ENCODE measurements at regions not wholly inside any gene's neighbourhood (a gene's known extent, or its start where the extent isn't known, plus 50 kb on each side); places are given as distances from the start of the nearest gene placed in this dataset.

DNA sequence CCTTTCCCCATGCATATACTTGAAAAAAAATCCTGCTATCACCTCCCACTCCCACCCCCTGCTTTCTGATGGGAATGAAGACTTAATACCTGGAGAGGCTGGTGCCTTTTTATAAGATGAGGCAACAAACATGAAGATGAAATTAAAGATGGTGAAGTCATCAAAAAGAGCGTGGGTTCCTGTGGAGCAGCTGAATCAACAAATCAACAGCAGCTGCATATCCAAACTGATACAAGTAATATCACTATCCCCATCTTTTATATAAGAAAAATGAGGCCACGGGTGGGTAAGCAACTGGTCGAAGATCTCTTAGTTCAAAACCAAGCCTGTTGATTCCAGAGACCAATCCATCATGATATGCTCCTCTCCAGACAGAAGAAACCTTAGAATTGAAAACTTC is 268.5 kb downstream of the ENC1 start:
- no peak for DNase-seq

DNA sequence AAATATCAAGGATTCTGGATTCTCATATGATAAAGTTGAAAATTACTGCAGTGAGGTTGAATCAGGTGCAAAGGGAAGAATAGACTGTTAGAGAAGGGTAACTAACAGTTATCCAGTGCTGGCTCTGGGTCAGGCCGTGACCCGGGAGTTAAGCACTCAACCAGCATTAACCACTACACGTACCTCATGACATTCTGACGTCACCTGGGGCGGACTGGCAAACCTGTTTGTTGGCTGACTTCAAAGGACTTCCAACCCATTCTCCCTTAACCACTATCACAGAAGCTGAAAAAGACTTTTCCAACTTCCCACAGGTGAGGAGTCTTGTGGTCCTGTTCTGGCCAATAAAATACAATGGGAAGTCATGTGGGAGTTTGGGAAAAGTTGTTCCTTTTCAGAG is 268.9 kb downstream of the ENC1 start:
- DNase-seq: no peak

DNA sequence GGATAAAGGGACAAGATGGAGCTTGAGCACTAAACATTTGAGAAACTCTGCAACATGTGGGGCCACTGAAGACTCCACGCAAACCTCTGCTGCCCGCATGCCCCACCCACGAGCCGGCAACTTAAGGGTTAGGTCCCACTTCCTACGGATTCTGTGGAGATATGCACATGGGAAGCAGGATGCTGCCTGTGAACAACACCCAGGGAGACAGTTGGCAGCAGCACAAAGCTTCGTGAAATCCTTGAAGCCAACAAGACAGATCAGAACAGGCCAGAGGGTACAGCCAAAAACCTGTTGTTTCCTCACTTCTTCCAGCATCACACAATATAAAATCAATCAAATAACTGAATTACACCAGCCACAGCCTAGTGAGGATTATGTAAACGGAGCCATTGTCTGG is 270.4 kb downstream of the ENC1 start:
- no peak for DNase-seq

DNA sequence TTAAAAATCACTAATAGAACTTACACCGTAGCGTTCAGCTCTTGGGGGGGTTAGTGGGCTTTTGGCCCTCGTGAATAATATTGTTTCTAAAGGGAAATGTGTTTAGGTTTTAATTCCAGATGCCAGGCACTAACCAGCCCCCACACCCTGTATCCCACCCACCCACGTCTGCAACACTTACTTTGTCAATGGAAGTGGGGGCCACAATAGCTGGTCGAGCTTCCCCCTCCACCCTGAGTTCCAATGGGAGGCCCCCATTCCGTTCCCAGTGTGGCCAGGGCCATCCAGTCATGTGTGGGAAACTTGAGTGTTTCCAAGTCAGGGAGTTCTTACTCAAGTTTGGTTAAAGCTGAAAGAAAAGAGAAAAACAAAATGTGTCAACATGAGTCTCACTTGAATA is 271.4 kb downstream of the ENC1 start:
- DNase-seq: no peak

DNA sequence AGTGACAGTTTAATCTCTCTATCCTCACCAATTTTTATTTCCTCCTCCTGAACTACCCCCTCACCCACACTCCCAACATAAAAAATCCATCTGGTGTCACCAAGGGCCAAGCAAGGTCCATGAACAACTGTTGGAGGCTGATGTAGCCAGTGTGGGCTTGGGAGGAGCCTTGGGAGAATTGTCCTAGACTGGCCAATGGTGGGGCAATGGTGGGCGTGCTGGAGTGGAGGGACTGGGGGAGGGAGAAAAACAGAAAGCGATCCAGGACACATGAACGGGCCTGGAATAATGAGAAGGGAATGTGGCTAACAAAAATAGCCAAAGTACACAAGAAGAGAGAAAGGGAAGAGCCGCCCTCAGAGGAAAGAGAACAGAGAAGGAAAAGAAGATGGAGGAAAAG is 272.6 kb downstream of the ENC1 start:
- no peak for DNase-seq

DNA sequence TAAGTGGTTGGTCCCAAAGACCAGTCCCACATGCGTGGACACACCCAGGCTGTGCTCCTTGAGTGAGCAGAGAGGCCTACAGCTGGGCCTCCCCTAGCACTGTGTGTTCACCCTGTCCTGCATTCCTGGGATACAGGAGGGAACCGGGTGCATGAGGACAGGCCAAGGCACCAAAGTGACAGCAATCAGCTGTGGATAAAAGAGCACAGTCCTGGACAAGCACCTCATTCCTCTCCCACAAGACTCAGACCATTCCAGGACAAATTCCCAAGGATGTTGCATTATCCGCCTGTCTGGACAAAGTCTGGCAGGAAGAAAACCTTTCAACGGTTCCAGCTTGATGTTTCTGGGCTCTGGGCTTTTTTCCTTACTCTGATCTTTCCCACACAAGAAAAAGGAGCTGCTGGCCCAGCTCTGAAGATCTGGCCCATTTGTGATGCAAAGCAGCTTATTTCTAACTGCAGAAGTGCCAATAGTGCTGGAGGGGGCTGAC is 273.2 kb downstream of the ENC1 start:
- no peak for DNase-seq

DNA sequence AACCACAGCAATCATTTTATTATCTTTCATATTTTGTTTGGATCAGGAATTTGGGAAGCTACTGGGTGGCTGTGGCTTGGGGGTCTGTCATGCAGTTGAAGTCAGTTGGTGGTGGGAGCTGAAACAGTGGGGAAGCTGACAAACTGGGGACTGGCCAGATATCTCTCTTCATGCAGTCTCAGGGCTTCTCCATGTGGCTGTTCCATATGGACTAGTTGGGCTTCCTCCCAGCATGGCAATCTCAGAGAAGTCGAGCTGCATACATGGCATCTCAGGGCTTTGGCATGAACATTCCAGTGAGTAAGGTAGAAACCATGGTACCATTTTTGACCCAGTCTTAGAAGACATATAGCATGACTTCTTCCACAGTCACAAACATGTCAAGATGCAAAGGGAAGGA is 274.8 kb downstream of the ENC1 start:
- DNase-seq: no peak

DNA sequence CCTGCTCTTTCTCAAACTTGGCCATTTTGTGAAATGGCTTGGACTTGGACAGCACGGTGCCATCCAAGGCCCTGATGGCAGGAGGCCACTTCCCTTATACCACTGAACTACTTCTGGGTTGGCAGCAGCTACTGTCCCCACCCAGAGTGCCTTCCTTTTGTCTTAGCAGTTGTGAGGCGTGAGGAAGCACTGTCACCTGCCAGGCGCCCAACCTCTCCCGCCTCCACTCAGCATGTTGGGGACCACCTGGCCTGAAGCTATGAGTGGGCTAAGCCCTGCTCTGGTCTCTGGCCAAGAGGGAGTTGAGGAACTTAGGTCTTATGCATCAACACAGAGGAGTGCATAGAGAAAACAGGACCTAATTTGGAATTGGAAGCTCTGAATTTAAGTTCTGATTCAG is 276.0 kb downstream of the ENC1 start:
- no peak for DNase-seq

DNA sequence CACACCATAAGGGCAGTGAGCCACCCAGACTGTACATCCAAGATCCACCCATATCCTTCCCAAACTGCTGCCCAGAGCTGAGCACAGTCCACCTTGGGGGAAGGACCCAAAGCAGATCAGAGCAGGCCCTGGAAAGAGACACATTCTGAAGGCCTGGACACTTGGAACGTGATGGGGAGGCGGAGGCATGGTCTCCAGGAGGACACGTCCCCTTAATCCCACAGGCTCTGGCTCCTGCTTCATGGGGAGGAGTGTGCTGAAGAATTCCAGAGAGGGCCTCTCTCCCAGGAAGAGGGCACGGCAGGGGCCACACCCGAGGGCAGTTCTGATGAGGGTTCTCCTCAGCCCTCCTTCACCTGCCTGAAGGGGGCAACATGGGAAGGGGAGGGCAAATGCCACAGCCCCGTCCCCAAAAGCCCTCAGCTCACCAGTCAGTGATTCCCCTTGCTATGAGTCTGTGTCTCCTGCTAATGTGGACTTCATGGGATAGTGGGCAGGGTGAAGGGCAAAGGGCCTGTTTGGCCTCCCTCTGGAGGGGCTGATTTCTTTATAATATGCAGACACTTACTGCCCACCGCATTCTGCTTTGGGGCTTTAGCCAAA is 276.8 kb downstream of the ENC1 start:
- no peak for DNase-seq

DNA sequence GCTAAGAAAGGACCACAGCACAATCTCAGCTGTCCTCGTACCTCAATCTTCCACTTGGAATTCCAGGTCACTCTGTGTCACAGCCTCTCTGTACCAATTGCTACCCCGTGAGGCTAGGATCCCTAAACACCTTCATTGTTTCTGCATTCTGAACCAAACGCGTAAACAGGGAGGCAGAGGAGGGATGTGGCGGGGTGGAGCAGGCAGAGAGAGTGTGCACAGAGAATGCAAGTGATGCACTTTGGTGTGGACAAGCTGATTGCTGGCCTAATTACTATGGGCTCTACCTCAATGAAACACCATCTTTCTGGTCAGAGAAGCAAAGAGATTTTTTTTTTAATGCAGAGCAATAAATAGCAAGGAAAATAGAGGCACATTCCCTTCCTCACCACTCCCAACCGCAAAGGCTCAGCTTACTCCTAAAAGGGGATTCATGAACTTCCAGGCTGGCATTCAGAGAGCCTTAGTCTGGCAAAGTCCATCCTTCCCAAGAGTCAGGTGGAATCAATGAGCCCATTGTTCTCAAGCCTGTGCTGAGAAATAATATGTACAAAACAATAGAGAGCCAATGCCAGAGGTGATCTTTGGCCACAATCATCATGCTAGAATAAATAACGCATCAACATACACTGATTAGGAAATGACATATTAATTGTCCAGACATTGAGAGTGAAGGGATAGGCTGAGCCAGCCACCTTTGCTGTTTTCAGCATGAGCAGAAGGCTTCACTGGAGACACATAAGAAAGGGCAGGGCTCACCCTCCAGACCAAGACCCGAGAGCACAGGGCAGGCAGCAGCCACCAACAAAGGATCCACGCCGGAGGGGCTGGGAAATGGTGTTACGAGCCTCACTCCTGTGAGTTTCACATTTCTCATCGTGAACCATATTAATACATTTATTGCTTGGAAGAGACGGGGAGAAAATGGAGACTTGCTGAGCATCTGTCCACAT is 278.8 kb downstream of the ENC1 start:
- no peak for DNase-seq

DNA sequence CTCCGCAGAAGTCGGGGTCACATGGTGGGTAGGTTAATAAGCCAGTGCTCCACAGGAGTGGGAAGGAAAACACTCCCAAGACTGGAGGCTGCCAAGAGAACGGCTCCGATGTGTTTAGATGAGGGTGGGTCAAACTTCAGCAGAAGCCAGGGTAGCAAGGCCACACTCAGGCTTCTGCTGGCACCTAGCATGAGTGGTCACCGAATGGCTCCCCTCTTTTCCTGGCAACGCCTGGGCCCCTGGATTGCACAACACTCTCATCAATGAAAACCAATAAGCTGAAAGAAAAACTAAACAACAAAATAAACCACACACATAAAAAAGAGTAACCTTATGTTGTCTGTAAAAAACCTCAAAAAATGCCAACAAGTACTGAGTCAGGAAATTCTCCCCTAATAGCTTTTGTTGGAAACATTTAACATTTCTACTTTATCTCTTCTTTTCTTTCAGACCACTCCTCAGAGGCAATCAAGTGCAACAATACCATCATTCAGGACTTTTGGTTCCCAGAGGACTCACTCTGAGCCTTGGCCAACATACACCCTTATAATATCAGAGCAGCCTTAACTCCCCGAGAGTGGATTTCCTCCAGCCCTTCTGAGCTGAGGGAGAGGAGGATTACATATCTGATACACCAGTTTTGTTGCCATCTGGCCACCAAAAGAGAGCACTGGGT is 279.9 kb downstream of the ENC1 start:
- no peak for DNase-seq

DNA sequence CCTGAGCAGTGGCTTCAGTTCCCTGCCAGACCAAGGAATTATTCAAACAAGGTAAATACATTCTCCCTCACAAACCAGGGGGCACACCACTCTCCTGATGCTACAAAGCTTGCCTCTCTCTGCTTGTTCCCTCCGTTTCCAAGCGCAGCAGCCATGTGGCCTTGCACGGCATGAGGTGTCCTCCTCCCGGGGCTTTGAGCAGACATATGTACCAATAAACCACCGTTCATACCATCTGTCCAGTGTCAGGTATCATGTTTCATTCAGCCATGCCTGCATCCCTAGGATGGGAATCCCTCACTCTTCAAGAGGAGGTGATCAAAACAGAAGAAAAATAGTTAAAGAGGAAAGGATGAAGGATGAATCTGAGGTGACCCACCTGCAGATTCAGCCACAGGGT is 282.7 kb downstream of the ENC1 start:
- no peak for DNase-seq

DNA sequence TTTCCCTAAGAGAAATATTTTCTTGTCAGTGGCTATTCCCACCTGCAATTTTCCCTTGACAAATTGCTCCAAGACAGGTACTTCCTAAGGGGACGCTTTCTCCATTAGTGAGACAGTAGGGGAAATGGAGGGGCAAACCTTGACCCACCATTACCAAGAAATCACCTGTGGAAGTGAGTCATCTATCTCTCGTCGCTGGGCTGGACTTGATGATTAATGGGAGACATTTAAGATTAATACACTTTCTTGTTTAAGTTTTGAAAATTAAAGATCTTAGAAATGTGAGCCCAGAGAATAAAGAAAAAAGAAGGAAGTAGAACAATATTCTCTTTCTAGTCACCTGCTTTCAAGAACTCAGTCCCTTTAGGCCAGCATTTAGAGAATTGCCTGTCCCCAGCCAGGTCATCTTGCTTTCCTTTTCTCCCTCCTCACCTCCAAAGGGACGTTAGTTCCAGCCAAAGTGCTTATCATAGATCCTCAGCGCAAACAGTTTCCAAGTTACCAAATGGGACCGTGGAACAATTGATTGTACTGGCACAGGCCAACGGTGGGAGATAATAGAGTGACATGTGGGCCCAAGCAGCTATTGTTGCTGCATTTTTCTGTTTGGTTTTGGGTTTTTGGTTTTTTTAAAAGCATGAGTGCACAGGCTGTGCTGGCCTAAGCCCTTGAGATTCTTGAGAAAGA is 284.4 kb downstream of the ENC1 start:
- DNase-seq: no peak

DNA sequence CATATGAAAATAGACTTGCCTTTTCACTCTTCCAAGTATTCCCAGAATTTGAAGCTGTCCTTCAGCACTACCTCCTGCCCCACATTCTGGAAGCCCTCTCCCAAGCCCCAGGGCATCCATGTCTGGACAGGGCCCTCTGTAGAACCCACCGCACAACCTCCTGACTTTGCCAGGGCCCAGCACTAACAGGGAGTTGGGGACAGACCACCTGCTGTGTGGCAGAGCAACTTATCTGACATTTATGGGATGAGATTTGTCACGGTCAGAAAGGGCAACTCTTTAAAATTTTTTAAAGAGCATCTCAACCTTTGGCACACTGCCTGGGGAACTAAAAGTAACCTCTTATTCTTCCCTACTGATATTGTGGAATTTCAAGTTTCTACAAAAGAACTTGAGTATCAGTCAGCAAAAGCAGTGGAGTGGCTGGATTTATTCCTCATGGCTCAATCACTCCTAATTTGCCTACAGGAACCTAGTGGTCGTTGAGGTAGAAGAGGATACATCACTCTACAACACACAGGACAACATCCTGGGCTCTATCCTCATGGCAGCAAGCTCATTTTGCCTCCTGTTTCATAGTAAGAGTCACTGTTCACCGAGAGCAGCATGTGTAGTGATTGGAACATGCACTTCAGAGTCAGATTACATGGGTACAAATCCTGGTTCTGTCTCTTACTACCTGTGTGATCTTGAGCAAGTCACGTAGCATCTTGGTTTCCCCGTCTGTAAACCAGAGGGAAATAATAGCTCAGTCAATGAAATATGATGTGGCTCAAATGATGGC is 285.3 kb downstream of the ENC1 start:
- DNase-seq: no peak

DNA sequence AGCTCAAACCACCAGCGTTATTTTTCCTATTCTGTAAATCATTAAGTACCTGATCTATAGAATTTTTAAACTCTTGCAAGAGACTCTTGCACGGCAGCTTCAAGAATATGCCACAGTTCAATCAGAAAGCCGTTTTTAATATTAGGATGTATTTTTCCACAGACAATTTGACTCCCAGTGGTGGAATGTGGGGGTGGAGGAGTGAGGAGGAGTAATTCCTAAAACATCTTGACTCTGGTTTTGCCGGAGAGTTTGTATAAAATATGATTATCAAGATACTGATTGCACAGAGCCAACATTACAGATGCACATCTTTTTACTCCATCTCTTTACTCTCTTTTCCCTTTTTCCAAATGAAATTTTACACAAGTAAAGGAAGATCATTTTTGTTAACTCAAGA is 288.3 kb downstream of the ENC1 start:
- peak; percentile 24 for DNase-seq

DNA sequence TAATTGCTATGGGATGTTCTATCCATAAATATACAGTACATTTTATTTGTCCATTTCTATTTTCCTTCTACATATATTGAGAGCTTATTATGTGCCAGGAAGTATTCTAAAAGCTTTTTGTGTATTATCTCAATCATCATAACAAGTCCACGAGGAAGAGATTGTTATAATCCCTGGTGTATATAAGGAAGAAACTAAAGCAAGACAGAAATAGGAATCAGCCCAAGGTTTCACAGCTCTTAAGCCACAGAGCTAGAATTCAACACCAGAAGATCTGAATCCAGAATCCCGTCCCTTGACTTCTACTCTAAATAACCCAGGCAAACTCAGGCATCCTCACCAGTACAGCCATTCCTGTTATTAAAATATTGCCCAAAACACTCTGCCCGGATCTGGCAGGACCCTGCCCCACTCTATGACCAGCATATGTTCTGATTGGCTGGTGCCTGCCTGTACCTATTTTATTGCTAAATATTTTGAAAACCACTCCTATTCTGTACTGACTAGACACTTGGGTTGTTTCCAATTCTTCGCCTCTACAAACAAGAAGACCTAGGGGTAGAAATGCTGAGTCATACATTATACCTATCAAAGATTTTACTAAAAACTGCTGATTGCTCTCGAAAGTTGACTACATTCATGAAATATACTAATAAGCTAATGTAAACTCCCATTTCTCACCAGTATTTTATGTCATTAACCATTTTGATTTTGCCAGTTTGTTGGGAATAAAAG is 297.4 kb downstream of the ENC1 start:
- DNase-seq: peak; percentile 22

DNA sequence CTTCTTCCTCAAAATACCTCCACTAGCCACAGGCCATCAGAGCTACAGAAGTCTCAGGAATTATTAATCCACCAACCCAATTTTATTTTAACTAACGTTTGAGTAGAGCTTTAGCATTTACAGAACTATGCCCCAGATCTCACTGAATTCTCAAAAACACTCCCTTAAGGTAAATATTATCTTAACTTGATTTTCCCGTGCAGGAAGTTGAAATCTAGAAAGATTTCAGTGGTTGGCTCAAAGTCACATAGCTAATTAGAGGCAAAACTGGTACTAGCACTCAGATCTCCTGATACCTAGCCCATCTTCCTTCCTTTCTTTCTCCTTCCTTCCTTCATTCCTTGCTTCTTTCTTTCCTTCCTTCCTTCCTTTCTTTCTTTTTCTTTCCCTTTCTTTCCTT is 298.3 kb downstream of the ENC1 start:
- DNase-seq: no peak

DNA sequence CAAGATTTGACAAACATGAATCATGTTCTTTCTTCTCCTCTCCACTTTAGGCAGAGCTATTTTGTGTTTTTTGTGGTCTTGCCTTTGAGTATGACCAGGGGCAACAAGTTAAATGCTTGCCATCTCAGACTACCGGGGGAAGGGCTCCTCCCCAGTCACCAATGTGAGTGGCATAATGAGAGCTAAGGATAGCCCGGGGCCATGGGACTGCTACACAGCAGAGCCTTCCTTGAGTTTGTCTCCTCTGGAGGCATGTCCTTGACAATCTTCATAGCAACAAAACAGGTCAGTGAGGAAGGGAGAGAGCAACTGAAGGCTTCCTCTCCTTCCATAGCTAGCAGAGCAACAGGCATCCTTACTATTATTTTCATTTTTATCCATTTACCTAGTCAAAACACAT is 299.3 kb downstream of the ENC1 start:
- no peak for DNase-seq

DNA sequence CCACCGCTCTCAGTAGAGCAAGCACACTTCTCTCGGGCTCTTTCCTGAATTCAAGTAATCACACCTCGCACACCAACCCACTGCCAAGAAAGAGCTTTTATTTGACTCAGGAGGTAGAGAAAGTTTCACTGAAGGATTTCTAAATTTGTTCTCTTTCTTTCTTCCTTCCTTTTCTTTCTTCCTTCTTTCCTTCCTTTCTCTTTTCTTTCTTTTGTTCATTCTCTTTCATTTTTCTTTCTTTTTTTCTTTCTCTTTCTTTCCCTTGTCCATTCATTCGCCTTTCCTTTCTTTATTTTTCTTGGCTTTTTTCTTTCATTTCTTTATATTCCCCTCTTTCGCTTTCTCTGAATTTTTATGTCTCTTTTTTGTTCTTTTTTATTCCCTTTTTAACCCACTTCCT is 300.1 kb downstream of the ENC1 start:
- no peak for DNase-seq

DNA sequence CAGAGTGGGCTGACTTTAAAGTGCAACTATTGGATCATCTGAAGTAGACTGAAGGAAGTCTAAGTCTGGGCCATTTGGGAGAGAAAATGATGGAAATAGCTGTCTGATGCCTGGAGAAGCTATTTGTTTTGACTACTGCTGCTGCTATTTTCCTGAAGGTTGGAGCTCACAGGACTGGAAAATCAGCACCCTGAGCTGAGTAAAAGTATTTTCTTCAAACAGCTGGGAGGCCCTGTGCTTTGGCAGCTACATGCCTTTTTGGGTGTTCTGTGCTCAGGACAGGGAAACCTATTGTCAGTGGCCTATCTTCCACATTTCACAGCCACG is 302.6 kb downstream of the ENC1 start:
- DNase-seq: no peak

DNA sequence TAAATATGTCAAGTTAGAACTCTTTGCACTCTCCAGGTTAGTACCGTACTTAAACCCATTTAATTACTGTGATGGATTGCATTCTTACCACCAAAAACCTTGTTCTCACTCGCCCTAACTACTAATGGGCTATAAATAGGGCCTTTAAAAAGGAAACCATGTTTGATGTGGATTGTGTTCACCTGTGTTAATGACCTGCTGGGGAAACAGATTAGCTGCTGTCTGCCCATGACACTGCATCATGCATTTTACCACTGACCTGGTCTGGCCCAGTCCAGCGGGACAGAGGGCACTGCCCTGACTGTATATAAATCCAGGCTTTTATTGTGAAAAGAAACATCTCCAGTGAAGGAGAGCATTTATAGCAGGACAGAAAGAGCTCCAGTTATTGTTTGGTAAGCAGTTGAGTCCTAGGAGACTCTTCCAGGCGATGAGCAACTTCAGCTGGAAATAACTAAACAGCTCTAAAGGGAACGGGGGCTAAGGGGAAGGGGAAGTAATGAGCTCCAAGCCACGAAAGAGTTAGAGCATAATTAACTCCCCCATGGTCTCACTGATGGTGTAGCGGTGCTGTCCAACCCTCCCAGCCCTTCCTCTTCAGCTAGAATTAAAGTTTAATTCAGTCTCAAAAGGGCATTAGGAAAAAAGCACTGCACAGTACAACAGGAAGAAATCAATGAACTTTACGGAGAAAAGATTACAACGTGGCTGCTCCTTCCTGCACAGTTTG is 303.1 kb downstream of the ENC1 start:
- DNase-seq: no peak

Measured in fibroblast of skin of right biceps (primary cell).